A673 (cell line): ENCODE measurements at regions not wholly inside any gene's neighbourhood (a gene's known extent, or its start where the extent isn't known, plus 50 kb on each side); places are given as distances from the start of the nearest gene placed in this dataset.

ENCODE experiments used
- EZH2 ChIP-seq: fragments of 200-600 bp; sonication (generic); IDR thresholded peaks from 2 replicates; pipeline ENCODE4 v1.6.1; 2017; ENCODE audit warnings: borderline replicate concordance, low read depth, mild to moderate bottlenecking, mixed read lengths, antibody characterized with exemption, low read length; ENCODE audit not compliant: poor library complexity, severe bottlenecking
- TF ChIP-seq, protein P1 (sequence below): fragments of 300-800, 200-600 bp; sonication (generic); conservative IDR thresholded peaks from 2 replicates; pipeline ENCODE4 v1.5.1; 2017; ENCODE audit warnings: low read depth, mild to moderate bottlenecking, antibody characterized with exemption, low read length, moderate library complexity, mixed read lengths

DNA sequence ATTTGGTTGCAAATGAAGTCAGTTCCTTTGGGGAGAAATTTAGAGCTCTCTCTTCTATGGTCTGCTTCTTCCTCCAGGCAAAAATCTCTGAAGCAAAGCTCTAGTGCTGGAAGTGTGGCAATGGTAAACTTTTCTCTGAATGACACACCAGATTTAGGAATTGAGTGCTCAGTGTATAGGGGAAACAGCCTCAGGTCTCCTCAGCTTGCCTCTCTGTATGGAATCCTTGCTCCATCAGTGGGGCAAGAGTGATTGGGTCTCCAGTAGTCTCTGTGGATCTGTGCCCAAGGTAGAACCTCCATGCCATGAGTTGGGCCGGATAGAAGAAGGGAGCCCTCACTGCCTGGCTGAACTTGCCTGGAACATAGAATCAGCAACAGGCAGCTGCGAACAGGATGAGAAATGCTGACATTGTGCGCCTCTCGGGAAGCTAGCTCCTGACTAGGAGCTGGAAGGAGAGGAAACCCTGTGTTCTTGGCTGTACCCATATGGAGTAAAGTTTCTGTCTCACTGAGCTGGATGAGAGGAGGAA lies 156.1 kb downstream of the WNT7A start:
- TF ChIP-seq, protein P1, sequence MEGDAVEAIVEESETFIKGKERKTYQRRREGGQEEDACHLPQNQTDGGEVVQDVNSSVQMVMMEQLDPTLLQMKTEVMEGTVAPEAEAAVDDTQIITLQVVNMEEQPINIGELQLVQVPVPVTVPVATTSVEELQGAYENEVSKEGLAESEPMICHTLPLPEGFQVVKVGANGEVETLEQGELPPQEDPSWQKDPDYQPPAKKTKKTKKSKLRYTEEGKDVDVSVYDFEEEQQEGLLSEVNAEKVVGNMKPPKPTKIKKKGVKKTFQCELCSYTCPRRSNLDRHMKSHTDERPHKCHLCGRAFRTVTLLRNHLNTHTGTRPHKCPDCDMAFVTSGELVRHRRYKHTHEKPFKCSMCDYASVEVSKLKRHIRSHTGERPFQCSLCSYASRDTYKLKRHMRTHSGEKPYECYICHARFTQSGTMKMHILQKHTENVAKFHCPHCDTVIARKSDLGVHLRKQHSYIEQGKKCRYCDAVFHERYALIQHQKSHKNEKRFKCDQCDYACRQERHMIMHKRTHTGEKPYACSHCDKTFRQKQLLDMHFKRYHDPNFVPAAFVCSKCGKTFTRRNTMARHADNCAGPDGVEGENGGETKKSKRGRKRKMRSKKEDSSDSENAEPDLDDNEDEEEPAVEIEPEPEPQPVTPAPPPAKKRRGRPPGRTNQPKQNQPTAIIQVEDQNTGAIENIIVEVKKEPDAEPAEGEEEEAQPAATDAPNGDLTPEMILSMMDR: no peak
- no peak for TF ChIP-seq EZH2
